HCT116 (cell line): ENCODE measurements at regions not wholly inside any gene's neighbourhood (a gene's known extent, or its start where the extent isn't known, plus 50 kb on each side); places are given as distances from the start of the nearest gene placed in this dataset.

Experiments
- ATAC-seq: fragments of 200-7000 bp; cut with Tn5 transposase; 2 replicates; pipeline ENCODE4 v1.9.1; 2020; ENCODE audit warnings: mild to moderate bottlenecking, moderate library complexity
- BruUV-seq: library from RNA; stranded (reverse); fragments of 400-500 nt; replicated peaks from 2 replicates; lab custom pipeline; 2021; lab: Mats Ljungman, UMichigan
- CTCF ChIA-PET: fragments of 300-600 bp; sonication (Branson Sonifier 250); formaldehyde crosslinking; loops from one replicate; lab custom pipeline; 2021; ENCODE audit warnings: antibody characterized with exemption; lab: Charles Lee
- POLR2A ChIA-PET: fragments of 300-600, 350-600 bp; sonication (Branson Sonifier 250); formaldehyde crosslinking; loops from one replicate; lab custom pipeline; 2021; ENCODE audit warnings: antibody characterized with exemption; lab: Charles Lee
- RAD21 ChIA-PET, 2 experiments: fragments of 300-600 bp; sonication (Branson Sonifier 250); formaldehyde crosslinking; loops; one replicate each; lab custom pipeline; 2023; ENCODE audit warnings: low total read pairs in 2 of 2; ENCODE audit not compliant: uncharacterized antibody in 2 of 2, unreplicated experiment in 2 of 2, low non-redundant PET in 1 of 2; lab: Charles Lee
- DNase-seq: peaks from one replicate; pipeline ENCODE4 v3.0.0-alpha.2; 2010; ENCODE audit warnings: low read depth, low spot score
- H2AFZ ChIP-seq: fragments of 200-600 bp; shearing (Covaris generic), sonication (generic); 2 replicates; pipeline ENCODE4 v1.6.1; 2017; ENCODE audit warnings: low read depth, mixed run types, mixed read lengths, antibody characterized with exemption, low read length; ENCODE audit not compliant: poor library complexity, severe bottlenecking
- H3K27ac ChIP-seq: 2 replicates; pipeline ENCODE4 v1.5.1; 2012; ENCODE audit warnings: low read depth, low read length
- H3K27me3 ChIP-seq: fragments of 200-600 bp; sonication (generic); 2 replicates; pipeline ENCODE4 v1.6.1; 2016; ENCODE audit warnings: mixed run types, low read length, mixed read lengths; ENCODE audit not compliant: insufficient read depth
- H3K36me3 ChIP-seq, 2 experiments: fragments of 200-500 bp in 1 of 2; fragments of 200-600 bp in 1 of 2; sonication (Bioruptor generic) in 1 of 2; sonication (generic) in 1 of 2; 2 replicates each; pipeline versions ENCODE4 v1.5.1 to v1.6.1; 2014 to 2016; ENCODE audit warnings: low read length in 2 of 2, inconsistent platforms in 1 of 2, mixed read lengths in 1 of 2, mixed run types in 1 of 2; ENCODE audit not compliant: insufficient read depth in 2 of 2, control insufficient read depth in 1 of 2
- H3K4me1 ChIP-seq, 2 experiments: fragments of 200-600 bp in 1 of 2; sonication (generic) in 1 of 2; 2 replicates each; pipeline versions ENCODE4 v1.5.1 to v1.6.1; 2012 to 2017; ENCODE audit warnings: low read length in 2 of 2, inconsistent platforms in 1 of 2, mild to moderate bottlenecking in 1 of 2, mixed read lengths in 1 of 2, mixed run types in 1 of 2, moderate library complexity in 1 of 2; ENCODE audit not compliant: insufficient read depth in 2 of 2, control insufficient read depth in 1 of 2
- H3K4me2 ChIP-seq: fragments of 200-600 bp; sonication (generic); 2 replicates; pipeline ENCODE4 v1.6.1; 2017; ENCODE audit warnings: mixed run types, low read length, mixed read lengths
- H3K4me3 ChIP-seq, 2 experiments: fragments of 200-600 bp in 1 of 2; sonication (generic) in 1 of 2; replicated peaks in 1 of 2; 2 replicates each; pipeline ENCODE4 v1.5.1; 2011 to 2016; ENCODE audit warnings: low read length in 2 of 2, control low read depth in 1 of 2, low read depth in 1 of 2, mild to moderate bottlenecking in 1 of 2, mixed read lengths in 1 of 2, mixed run types in 1 of 2
- H3K79me2 ChIP-seq: fragments of 200-600 bp; sonication (generic); 2 replicates; pipeline ENCODE4 v1.6.1; 2017; ENCODE audit warnings: mild to moderate bottlenecking, mixed run types, low read length, moderate library complexity, mixed read lengths; ENCODE audit not compliant: insufficient read depth
- H3K9ac ChIP-seq: fragments of 200-600 bp; sonication (generic); 2 replicates; pipeline ENCODE4 v1.6.1; 2016; ENCODE audit warnings: low read length, mixed read lengths
- H3K9me2 ChIP-seq: fragments of 200-600 bp; sonication (generic), shearing (Covaris generic); 2 replicates; pipeline ENCODE4 v1.6.1; 2017; ENCODE audit warnings: mixed run types, mild to moderate bottlenecking, moderate library complexity; ENCODE audit not compliant: insufficient read depth
- H3K9me3 ChIP-seq, 2 experiments: fragments of 200-500 bp in 1 of 2; fragments of 200-600 bp in 1 of 2; sonication (Bioruptor generic) in 1 of 2; sonication (generic) in 1 of 2; 2 replicates each; pipeline ENCODE4 v1.6.1; 2014 to 2017; ENCODE audit warnings: low read length in 2 of 2, mixed read lengths in 2 of 2, inconsistent platforms in 1 of 2, low read depth in 1 of 2, mild to moderate bottlenecking in 1 of 2, mixed run types in 1 of 2, moderate library complexity in 1 of 2; ENCODE audit not compliant: control insufficient read depth in 1 of 2, insufficient read depth in 1 of 2
- H4K20me1 ChIP-seq: fragments of 200-600 bp; sonication (generic), shearing (Covaris generic); 2 replicates; pipeline ENCODE4 v1.6.1; 2017; ENCODE audit warnings: mixed run types, mild to moderate bottlenecking, moderate library complexity; ENCODE audit not compliant: insufficient read depth
- ATF3 ChIP-seq: IDR thresholded peaks from 2 replicates; pipeline ENCODE4 v1.6.1; 2012
- CBX3 ChIP-seq: IDR thresholded peaks from 2 replicates; pipeline ENCODE4 v1.6.1; 2012; ENCODE audit warnings: low read depth
- CEBPB ChIP-seq: IDR thresholded peaks from 2 replicates; pipeline ENCODE4 v1.6.1; 2012; ENCODE audit warnings: low read depth
- CTCF ChIP-seq, 3 experiments: fragments of 200-600 bp in 1 of 3; sonication (generic) in 1 of 3; IDR thresholded peaks in 2 of 3; conservative IDR thresholded peaks in 1 of 3; 2 replicates each; pipeline ENCODE4 v1.5.1; 2012 to 2017; ENCODE audit warnings: low read depth in 2 of 3, low read length in 2 of 3, antibody characterized with exemption in 1 of 3, borderline replicate concordance in 1 of 3, control low read depth in 1 of 3, mild to moderate bottlenecking in 1 of 3, mixed read lengths in 1 of 3, mixed run types in 1 of 3, moderate library complexity in 1 of 3; ENCODE audit not compliant: insufficient read depth in 1 of 3
- ELF1 ChIP-seq: IDR thresholded peaks from 2 replicates; pipeline ENCODE4 v1.6.1; 2012; ENCODE audit warnings: low read depth, borderline replicate concordance
- EZH2 ChIP-seq: fragments of 200-600 bp; sonication (generic); IDR thresholded peaks from 2 replicates; pipeline ENCODE4 v1.6.1; 2017; ENCODE audit warnings: antibody characterized with exemption, mixed run types
- EZH2phosphoT487 ChIP-seq: fragments of 200-600 bp; IDR thresholded peaks from 2 replicates; pipeline ENCODE4 v1.6.1; 2018; ENCODE audit warnings: antibody characterized with exemption, borderline replicate concordance
- FOSL1 ChIP-seq: IDR thresholded peaks from 2 replicates; pipeline ENCODE4 v1.6.1; 2012; ENCODE audit warnings: low read depth
- JUND ChIP-seq: IDR thresholded peaks from 2 replicates; pipeline ENCODE4 v1.6.1; 2012
- POLR2A ChIP-seq: IDR thresholded peaks from 2 replicates; pipeline ENCODE4 v1.7.0; 2011; ENCODE audit warnings: borderline replicate concordance; ENCODE audit not compliant: insufficient read depth, insufficient read length; ENCODE audit errors: extremely low read depth
- RAD21 ChIP-seq: IDR thresholded peaks from 2 replicates; pipeline ENCODE4 v1.6.1; 2012; ENCODE audit warnings: low read depth, mild to moderate bottlenecking
- SIN3A ChIP-seq: IDR thresholded peaks from 2 replicates; pipeline ENCODE4 v1.6.1; 2012; ENCODE audit warnings: low read depth
- SP1 ChIP-seq: IDR thresholded peaks from 2 replicates; pipeline ENCODE4 v1.6.1; 2012; ENCODE audit warnings: low read depth
- YY1 ChIP-seq: IDR thresholded peaks from 2 replicates; pipeline ENCODE4 v1.6.1; 2011; ENCODE audit warnings: low read length, low read depth, moderate library complexity, mild to moderate bottlenecking; ENCODE audit not compliant: insufficient replicate concordance; ENCODE audit errors: extremely low read depth
- ZBTB33 ChIP-seq: IDR thresholded peaks from 2 replicates; pipeline ENCODE4 v1.6.1; 2011; ENCODE audit warnings: mild to moderate bottlenecking, low read length, moderate library complexity; ENCODE audit not compliant: insufficient replicate concordance; ENCODE audit errors: extremely low read depth
- ZFX ChIP-seq: fragments of 450-650 bp; IDR thresholded peaks from 2 replicates; pipeline ENCODE4 v1.6.1; 2017
- ZNF274 ChIP-seq: fragments of 200-500 bp; sonication (Bioruptor generic); IDR thresholded peaks from 2 replicates; pipeline ENCODE4 v1.6.1; 2014; ENCODE audit warnings: mild to moderate bottlenecking, low read depth, low read length, inconsistent platforms
- intact Hi-C: fragments of 100-400 bp; cut with micrococcal nuclease; formaldehyde crosslinking; loops from 2 replicates; pipeline ENCODE4 v1.10.0; 2022
- TF ChIP-seq, protein P1 (sequence below): IDR thresholded peaks from 2 replicates; pipeline ENCODE4 v1.6.1; 2012
- TF ChIP-seq, protein P2 (sequence below): IDR thresholded peaks from 2 replicates; pipeline ENCODE4 v1.6.1; 2012; ENCODE audit warnings: low read depth

- POLR2A ChIA-PET, result no interaction called here
- DNase-seq, result no peak
- Histone ChIP-seq H3K79me2 (no peaks in the 10 kb centered on the region), H3K9me2 (no peaks in the 10 kb centered on the region), H3K27me3 (no peaks in the 10 kb centered on the region), H3K4me3 (no peak overlapping the region), H3K9ac (no peak overlapping the region), H2AFZ (no peak overlapping the region), H3K4me2 (no peak overlapping the region), H3K4me1 (no peaks in the 10 kb centered on the region), H3K9me3 (no peaks in the 10 kb centered on the region), H3K27ac (no peak overlapping the region), H4K20me1 (no peaks in the 10 kb centered on the region), H3K36me3 (no peaks in the 10 kb centered on the region)
- ATAC-seq, result no peak
- TF ChIP-seq ELF1 (no peak), CEBPB (no peak), SIN3A (no peak), SP1 (no peak), YY1 (no peak), ATF3 (no peak), EZH2phosphoT487 (no peak), RAD21 (no peak), POLR2A (no peak), ZFX (no peak), CBX3 (no peak), ZNF274 (no peak), ZBTB33 (no peak), FOSL1 (no peak), JUND (no peak), EZH2 (no peak), CTCF (IDR thresholded peaks at IDR 0.05 in 2 of 3, conservative IDR thresholded peaks at IDR 0.05 in 1 of 3; ENCODE audit: borderline replicate concordance in 1 of 3, insufficient read depth in 1 of 3, low read depth in 2 of 3, low read length in 2 of 3) (no peak)
- TF ChIP-seq, protein P1, sequence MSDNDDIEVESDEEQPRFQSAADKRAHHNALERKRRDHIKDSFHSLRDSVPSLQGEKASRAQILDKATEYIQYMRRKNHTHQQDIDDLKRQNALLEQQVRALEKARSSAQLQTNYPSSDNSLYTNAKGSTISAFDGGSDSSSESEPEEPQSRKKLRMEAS, result no peak
- TF ChIP-seq, protein P2, sequence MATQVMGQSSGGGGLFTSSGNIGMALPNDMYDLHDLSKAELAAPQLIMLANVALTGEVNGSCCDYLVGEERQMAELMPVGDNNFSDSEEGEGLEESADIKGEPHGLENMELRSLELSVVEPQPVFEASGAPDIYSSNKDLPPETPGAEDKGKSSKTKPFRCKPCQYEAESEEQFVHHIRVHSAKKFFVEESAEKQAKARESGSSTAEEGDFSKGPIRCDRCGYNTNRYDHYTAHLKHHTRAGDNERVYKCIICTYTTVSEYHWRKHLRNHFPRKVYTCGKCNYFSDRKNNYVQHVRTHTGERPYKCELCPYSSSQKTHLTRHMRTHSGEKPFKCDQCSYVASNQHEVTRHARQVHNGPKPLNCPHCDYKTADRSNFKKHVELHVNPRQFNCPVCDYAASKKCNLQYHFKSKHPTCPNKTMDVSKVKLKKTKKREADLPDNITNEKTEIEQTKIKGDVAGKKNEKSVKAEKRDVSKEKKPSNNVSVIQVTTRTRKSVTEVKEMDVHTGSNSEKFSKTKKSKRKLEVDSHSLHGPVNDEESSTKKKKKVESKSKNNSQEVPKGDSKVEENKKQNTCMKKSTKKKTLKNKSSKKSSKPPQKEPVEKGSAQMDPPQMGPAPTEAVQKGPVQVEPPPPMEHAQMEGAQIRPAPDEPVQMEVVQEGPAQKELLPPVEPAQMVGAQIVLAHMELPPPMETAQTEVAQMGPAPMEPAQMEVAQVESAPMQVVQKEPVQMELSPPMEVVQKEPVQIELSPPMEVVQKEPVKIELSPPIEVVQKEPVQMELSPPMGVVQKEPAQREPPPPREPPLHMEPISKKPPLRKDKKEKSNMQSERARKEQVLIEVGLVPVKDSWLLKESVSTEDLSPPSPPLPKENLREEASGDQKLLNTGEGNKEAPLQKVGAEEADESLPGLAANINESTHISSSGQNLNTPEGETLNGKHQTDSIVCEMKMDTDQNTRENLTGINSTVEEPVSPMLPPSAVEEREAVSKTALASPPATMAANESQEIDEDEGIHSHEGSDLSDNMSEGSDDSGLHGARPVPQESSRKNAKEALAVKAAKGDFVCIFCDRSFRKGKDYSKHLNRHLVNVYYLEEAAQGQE, result no peak
- CTCF ChIA-PET, result interaction anchor here (1.1 to 3.1 kb wide), 2 partner anchors 8 to 326 kb away, joined by 4 to 21 read pairs; no protein-coding TSS in a partner anchor
- intact Hi-C loops, result no loop called here
- RAD21 ChIA-PET, result no interaction called here
- no TSS peak for BruUV-seq
These were observed 68.2 kb upstream of the LSM14A start for GRCh38 chr19:34104096-34104495.
